ENCODE measurements at regions not wholly inside any gene's neighbourhood (a gene's known extent, or its start where the extent isn't known, plus 50 kb on each side); places are given as distances from the start of the nearest gene placed in this dataset.

GRCh38 chr10:9416331-9416730 lies 1361.8 kb downstream of the GATA3 start:
- no peak overlapping the region for H3K4me3 ChIP-seq (ENCODE audit: low read depth, low read length)

GRCh38 chr10:9419757-9420156 lies 1365.3 kb downstream of the GATA3 start:
- no peak for DNase-seq
- no peaks in the 10 kb centered on the region for H3K27me3 ChIP-seq
- H3K4me3 ChIP-seq (ENCODE audit: low read depth, low read length), result no peak overlapping the region

More at GRCh38 chr10:9416331-9416730, 1361.8 kb downstream of the GATA3 start:
- no peaks in the 10 kb centered on the region for H3K4me1 ChIP-seq
- H3K36me3 ChIP-seq, result no peaks in the 10 kb centered on the region
- no peaks in the 10 kb centered on the region for H3K27me3 ChIP-seq
- DNase-seq, result no peak
- H3K9me3 ChIP-seq, result no peaks in the 10 kb centered on the region
- no peak for TF ChIP-seq CTCF (IDR thresholded peaks at IDR 0.05; ENCODE audit: low read depth, low read length)

GRCh38 chr10:9427209-9427608 lies 1372.7 kb downstream of the GATA3 start:
- Histone ChIP-seq H3K9me3 (no peaks in the 10 kb centered on the region), H3K4me3 (ENCODE audit: low read depth, low read length) (no peak overlapping the region), H3K4me1 (no peaks in the 10 kb centered on the region), H3K36me3 (no peaks in the 10 kb centered on the region), H3K27me3 (no peaks in the 10 kb centered on the region; the same call in 1 of the 2 replicates)
- DNase-seq, result no peak
- TF ChIP-seq CTCF (IDR thresholded peaks at IDR 0.05; ENCODE audit: low read depth, low read length), result no peak

More at GRCh38 chr10:9419757-9420156, 1365.3 kb downstream of the GATA3 start:
- Histone ChIP-seq H3K9me3 (no peaks in the 10 kb centered on the region), H3K36me3 (no peaks in the 10 kb centered on the region), H3K4me1 (no peaks in the 10 kb centered on the region)
- no peak for TF ChIP-seq CTCF (IDR thresholded peaks at IDR 0.05; ENCODE audit: low read depth, low read length)

- no peaks in the 10 kb centered on the region for H3K9me3 ChIP-seq
- H3K27me3 ChIP-seq, result no peaks in the 10 kb centered on the region
- H3K4me3 ChIP-seq (ENCODE audit: low read depth, low read length), result no peak overlapping the region
- no peak for TF ChIP-seq CTCF (IDR thresholded peaks at IDR 0.05; ENCODE audit: low read depth, low read length)
- no peaks in the 10 kb centered on the region for H3K4me1 ChIP-seq
- no peak for DNase-seq
- H3K36me3 ChIP-seq, result no peaks in the 10 kb centered on the region
Measured at GRCh38 chr10:9437131-9437530, 1382.6 kb downstream of the GATA3 start.

- Histone ChIP-seq H3K4me1 (no peaks in the 10 kb centered on the region), H3K36me3 (no peaks in the 10 kb centered on the region), H3K27me3 (no peaks in the 10 kb centered on the region), H3K4me3 (ENCODE audit: low read depth, low read length) (no peak overlapping the region), H3K9me3 (no peaks in the 10 kb centered on the region)
- no peak for DNase-seq
- no peak for TF ChIP-seq CTCF (IDR thresholded peaks at IDR 0.05; ENCODE audit: low read depth, low read length)
Measured at GRCh38 chr10:9443758-9444157, 1389.3 kb downstream of the GATA3 start.

- Histone ChIP-seq H3K27me3 (no peaks in the 10 kb centered on the region), H3K9me3 (no peaks in the 10 kb centered on the region), H3K36me3 (no peaks in the 10 kb centered on the region), H3K4me1 (no peaks in the 10 kb centered on the region), H3K4me3 (ENCODE audit: low read depth, low read length) (no peak overlapping the region)
- DNase-seq, result no peak
- TF ChIP-seq CTCF (IDR thresholded peaks at IDR 0.05; ENCODE audit: low read depth, low read length), result no peak
Measured at GRCh38 chr10:9449530-9449929, 1395.0 kb downstream of the GATA3 start.
